Epithelial cell of proximal tubule (primary cell): ENCODE measurements at regions not wholly inside any gene's neighbourhood (a gene's known extent, or its start where the extent isn't known, plus 50 kb on each side); places are given as distances from the start of the nearest gene placed in this dataset.

Experiments used
- DNase-seq: peaks from one replicate; pipeline ENCODE4 v3.0.0-alpha.2; 2011; ENCODE audit warnings: low read depth
- H3K4me3 ChIP-seq: 2 replicates; pipeline ENCODE4 v1.5.1; 2011; ENCODE audit warnings: low read depth, mild to moderate bottlenecking, low read length
- CTCF ChIP-seq: conservative IDR thresholded peaks from 2 replicates; pipeline ENCODE4 v1.5.1; 2012; ENCODE audit warnings: low read depth, mild to moderate bottlenecking, low read length

- no peak overlapping the region for H3K4me3 ChIP-seq
- TF ChIP-seq CTCF: no peak
- no peak for DNase-seq
These were observed 79.5 kb upstream of the ATXN1 start for GRCh38 chr6:16840725-16841124.

GRCh38 chr6:16840291-16840690 lies 79.0 kb upstream of the ATXN1 start:
- no peak for TF ChIP-seq CTCF
- H3K4me3 ChIP-seq: no peak overlapping the region
- no peak for DNase-seq

- no peak overlapping the region for H3K4me3 ChIP-seq
- no peak for TF ChIP-seq CTCF
- DNase-seq: no peak
These were observed 78.4 kb upstream of the ATXN1 start for GRCh38 chr6:16839631-16840179.

GRCh38 chr6:16837217-16837972 lies 76.1 kb upstream of the ATXN1 start:
- no peak overlapping the region for H3K4me3 ChIP-seq
- TF ChIP-seq CTCF: no peak
- DNase-seq: no peak

GRCh38 chr6:16836144-16836981 lies 75.1 kb upstream of the ATXN1 start:
- H3K4me3 ChIP-seq: no peak overlapping the region

GRCh38 chr6:16834242-16834641 lies 73.0 kb upstream of the ATXN1 start:
- no peak for TF ChIP-seq CTCF
- H3K4me3 ChIP-seq: no peak overlapping the region

More at GRCh38 chr6:16836144-16836981, 75.1 kb upstream of the ATXN1 start:
- TF ChIP-seq CTCF: no peak
- no peak for DNase-seq

More at GRCh38 chr6:16834242-16834641, 73.0 kb upstream of the ATXN1 start:
- no peak for DNase-seq
